Prostate gland (tissue), 2 donors: ENCODE measurements at regions not wholly inside any gene's neighbourhood (a gene's known extent, or its start where the extent isn't known, plus 50 kb on each side); places are given as distances from the start of the nearest gene placed in this dataset.

Experiments used
- CTCF ChIP-seq, 4 experiments: fragments of 200-600 bp in 2 of 4; fragments of 450-650 bp in 2 of 4; sonication (generic) in 2 of 4; IDR thresholded peaks; 1 replicate in 3 of 4; 2 replicates in 1 of 4; pipeline ENCODE4 v1.5.1; 2016 to 2019; ENCODE audit warnings: antibody characterized with exemption in 4 of 4, mild to moderate bottlenecking in 2 of 4, moderate library complexity in 2 of 4
- POLR2A ChIP-seq: fragments of 450-650 bp; IDR thresholded peaks from one replicate; pipeline ENCODE4 v1.6.1; 2016; ENCODE audit warnings: antibody characterized with exemption, mild to moderate bottlenecking
- POLR2AphosphoS5 ChIP-seq: sonication (generic); formaldehyde crosslinking; IDR thresholded peaks from one replicate; pipeline ENCODE4 v1.6.1; 2017; ENCODE audit warnings: antibody characterized with exemption

- TF ChIP-seq CTCF (IDR thresholded peaks at IDR 0.05): no peak
- TF ChIP-seq POLR2A: no peak
- peak; percentile 12 for TF ChIP-seq POLR2AphosphoS5
These were observed 139.2 kb downstream of the DUSP6 start for GRCh38 chr12:89213139-89213538.
